MCF 10A (cell line): ENCODE measurements at regions not wholly inside any gene's neighbourhood (a gene's known extent, or its start where the extent isn't known, plus 50 kb on each side); places are given as distances from the start of the nearest gene placed in this dataset.

Experiments
- BruUV-seq: library from RNA; stranded (reverse); fragments of 400-500 nt; replicated peaks from 2 replicates; lab custom pipeline; 2021; lab: Mats Ljungman, UMichigan
- CTCF ChIA-PET: fragments of 300-600 bp; sonication (Branson Sonifier 250); formaldehyde crosslinking; extraction: SDS; loops from one replicate; lab custom pipeline; 2021; ENCODE audit warnings: antibody characterized with exemption, inconsistent platforms; lab: Yijun Ruan, JAX
- POLR2A ChIA-PET: fragments of 300-600, 350-650 bp; sonication (Branson Sonifier 250); formaldehyde crosslinking; extraction: SDS; loops from one replicate; lab custom pipeline; 2020; ENCODE audit warnings: antibody characterized with exemption, inconsistent platforms; lab: Yijun Ruan, JAX
- DNase-seq: peaks from one replicate; pipeline ENCODE4 v3.0.0-alpha.2; 2018; ENCODE audit not compliant: unreplicated experiment
- H3K27ac Mint-ChIP-seq: one replicate; pipeline ENCODE4 v1.8.0; 2022; ENCODE audit warnings: mild to moderate bottlenecking, low read depth, mixed read lengths; ENCODE audit not compliant: unreplicated experiment
- H3K27me3 Mint-ChIP-seq: one replicate; pipeline ENCODE4 v1.8.0; 2022; ENCODE audit warnings: mixed read lengths; ENCODE audit not compliant: insufficient read depth, unreplicated experiment
- H3K36me3 Mint-ChIP-seq: one replicate; pipeline ENCODE4 v1.8.0; 2022; ENCODE audit warnings: mild to moderate bottlenecking, moderate library complexity, mixed read lengths; ENCODE audit not compliant: insufficient read depth, unreplicated experiment
- H3K4me1 Mint-ChIP-seq: one replicate; pipeline ENCODE4 v1.8.0; 2022; ENCODE audit warnings: mixed read lengths; ENCODE audit not compliant: insufficient read depth, unreplicated experiment
- H3K4me3 Mint-ChIP-seq: one replicate; pipeline ENCODE4 v1.8.0; 2022; ENCODE audit warnings: mild to moderate bottlenecking, moderate library complexity, mixed read lengths; ENCODE audit not compliant: unreplicated experiment
- H3K9me3 Mint-ChIP-seq: one replicate; pipeline ENCODE4 v1.8.0; 2022; ENCODE audit warnings: mixed read lengths; ENCODE audit not compliant: unreplicated experiment
- CTCF ChIP-seq: fragments of 200-600 bp; IDR thresholded peaks from one replicate; pipeline ENCODE4 v1.8.0; 2022; ENCODE audit warnings: antibody characterized with exemption, mild to moderate bottlenecking; ENCODE audit not compliant: unreplicated experiment
- intact Hi-C: fragments of 100-400 bp; cut with micrococcal nuclease; formaldehyde crosslinking; loops from 2 replicates; pipeline ENCODE4 v1.14.1; 2022

DNA sequence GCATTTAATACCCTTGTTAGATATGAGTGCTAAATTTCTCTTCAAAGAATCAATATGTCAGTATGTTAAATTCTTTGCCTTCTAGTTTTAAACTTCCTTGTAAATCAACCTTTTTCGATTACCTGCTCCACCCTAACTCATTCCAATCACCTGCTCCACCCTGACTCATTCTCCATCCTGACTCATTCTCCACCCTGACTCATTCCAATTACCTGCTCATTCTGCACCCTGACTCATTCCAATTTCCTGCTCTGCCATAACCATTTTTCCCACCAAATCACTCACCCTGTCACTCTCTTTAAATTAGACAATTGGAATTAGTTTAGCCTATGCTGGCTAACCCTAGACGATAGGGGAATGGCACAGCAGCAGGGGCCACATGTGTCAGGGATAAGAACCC lies 519.5 kb upstream of the LRRC4C start:
- no TSS peak for BruUV-seq
- ChIA-PET POLR2A (no interaction called here), CTCF (no interaction called here)
- intact Hi-C loops: no loop called here
- Mint-ChIP-seq H3K27ac (no peak overlapping the region), H3K4me1 (peaks cover 7% of the 10 kb centered on the region), H3K27me3 (no peaks in the 10 kb centered on the region), H3K36me3 (no peaks in the 10 kb centered on the region), H3K4me3 (no peak overlapping the region), H3K9me3 (peaks cover 8% of the 10 kb centered on the region)
- peak; percentile 33 for DNase-seq
- no peak for TF ChIP-seq CTCF

DNA sequence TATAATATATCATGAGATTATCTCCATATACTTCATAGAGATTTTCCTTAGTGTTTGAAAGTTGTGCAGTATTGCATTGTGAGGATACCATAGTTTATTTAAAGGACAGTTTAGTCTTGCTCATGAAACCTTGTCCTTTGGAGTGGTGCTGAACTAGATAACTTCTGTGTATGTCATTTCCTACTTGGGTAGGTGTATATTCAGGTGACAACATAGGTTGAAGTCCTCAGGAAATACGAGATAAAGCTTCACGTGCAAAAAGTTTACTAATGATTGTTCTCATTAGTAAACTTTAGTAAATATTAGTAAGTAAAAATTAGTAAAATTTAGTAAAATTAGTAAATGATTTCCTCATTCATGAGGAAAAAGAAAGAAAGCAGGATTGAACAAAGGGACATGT lies 521.3 kb upstream of the LRRC4C start:
- DNase-seq: no peak
- CTCF ChIA-PET: no interaction called here
- no peak overlapping the region for H3K27ac Mint-ChIP-seq
- H3K36me3 Mint-ChIP-seq: no peaks in the 10 kb centered on the region
- H3K9me3 Mint-ChIP-seq: peaks cover 8% of the 10 kb centered on the region
- TF ChIP-seq CTCF: no peak
- BruUV-seq: no TSS peak
- POLR2A ChIA-PET: no interaction called here
- H3K4me3 Mint-ChIP-seq: no peak overlapping the region
- intact Hi-C loops: no loop called here
- peaks cover 7% of the 10 kb centered on the region for H3K4me1 Mint-ChIP-seq
- H3K27me3 Mint-ChIP-seq: no peaks in the 10 kb centered on the region

DNA sequence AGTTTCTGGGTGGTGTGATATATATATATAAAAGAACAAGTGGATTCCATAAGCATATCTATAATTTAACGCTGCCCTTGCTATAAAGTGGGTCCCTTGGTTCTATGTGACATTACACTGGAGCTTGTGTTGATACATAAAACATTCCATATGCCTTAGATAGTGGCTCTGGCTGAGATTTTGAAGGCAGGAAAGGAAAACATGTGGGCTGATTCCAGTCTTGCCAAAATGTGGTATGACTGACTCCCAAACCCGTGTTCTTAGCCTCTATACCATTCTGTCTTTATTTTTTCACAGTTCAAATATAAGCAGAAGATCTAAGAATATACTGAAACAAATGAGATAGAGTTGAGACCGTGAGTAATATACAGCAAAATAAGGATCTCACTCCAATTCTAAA lies 522.8 kb upstream of the LRRC4C start:
- H3K36me3 Mint-ChIP-seq: no peaks in the 10 kb centered on the region
- DNase-seq: no peak
- H3K27ac Mint-ChIP-seq: no peak overlapping the region
- ChIA-PET POLR2A (no interaction called here), CTCF (interaction anchor here (0.7 kb wide), 1 partner anchor 1793 kb away, joined by 4 read pairs; no protein-coding TSS in a partner anchor)
- no peak for TF ChIP-seq CTCF
- intact Hi-C loops: no loop called here
- no TSS peak for BruUV-seq
- peaks cover 7% of the 10 kb centered on the region for H3K4me1 Mint-ChIP-seq
- peaks cover 8% of the 10 kb centered on the region for H3K9me3 Mint-ChIP-seq
- H3K27me3 Mint-ChIP-seq: no peaks in the 10 kb centered on the region
- H3K4me3 Mint-ChIP-seq: no peak overlapping the region

GRCh38 chr11:41982975-41983374 lies 523.5 kb upstream of the LRRC4C start:
- intact Hi-C loops: no loop called here
- H3K27me3 Mint-ChIP-seq: no peaks in the 10 kb centered on the region
- BruUV-seq: no TSS peak
- no peak overlapping the region for H3K4me3 Mint-ChIP-seq
- no peak for DNase-seq
- no peak overlapping the region for H3K27ac Mint-ChIP-seq
- POLR2A ChIA-PET: no interaction called here
- CTCF ChIA-PET: interaction anchor here (0.9 kb wide), 1 partner anchor 204 kb away, joined by 4 read pairs; no protein-coding TSS in a partner anchor
- TF ChIP-seq CTCF: no peak
- peaks cover 7% of the 10 kb centered on the region for H3K4me1 Mint-ChIP-seq
- no peaks in the 10 kb centered on the region for H3K36me3 Mint-ChIP-seq
- H3K9me3 Mint-ChIP-seq: peaks cover 8% of the 10 kb centered on the region
